GM18870 (cell line): ENCODE measurements at regions not wholly inside any gene's neighbourhood (a gene's known extent, or its start where the extent isn't known, plus 50 kb on each side); places are given as distances from the start of the nearest gene placed in this dataset.

Experiments
- ATAC-seq: cut with Tn5 transposase; IDR thresholded peaks from one replicate; pipeline ENCODE4 v1.9.1; 2021; ENCODE audit warnings: moderate library complexity; ENCODE audit not compliant: unreplicated experiment

DNA sequence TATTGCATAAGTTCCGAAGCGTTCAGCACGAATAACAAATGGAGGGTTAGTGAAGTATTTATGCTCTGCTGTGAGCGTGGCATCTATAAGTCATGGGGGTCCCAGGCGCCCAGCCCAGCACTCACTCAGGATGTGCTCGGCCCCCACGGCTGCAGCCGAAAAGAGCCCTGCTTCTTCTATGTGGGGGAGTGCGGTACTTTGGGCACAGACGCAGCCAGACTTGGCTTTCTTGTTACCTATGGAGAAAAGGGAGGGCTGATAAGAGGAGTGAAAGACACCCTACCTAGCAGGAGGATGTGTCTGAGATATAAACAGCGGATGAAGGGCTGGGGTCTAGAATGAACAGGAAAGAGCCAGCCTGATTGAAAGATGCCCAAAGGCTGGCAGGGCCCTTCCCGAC is 51.4 kb downstream of the MRPL36 start:
- no peak for ATAC-seq

DNA sequence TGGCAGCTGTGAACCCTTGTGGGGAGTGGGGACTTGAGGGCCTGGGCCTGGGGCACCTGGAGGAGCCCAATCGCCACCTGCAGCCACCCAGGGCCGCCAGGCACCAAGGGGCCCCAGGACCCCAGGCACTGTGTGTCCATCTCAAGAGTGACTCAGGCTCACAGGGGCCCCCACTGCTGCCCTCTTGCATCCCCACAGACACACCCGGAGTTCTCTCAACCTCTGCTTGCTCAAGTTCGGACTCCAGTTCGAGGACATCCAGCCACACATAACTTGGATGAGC is 51.9 kb downstream of the MRPL36 start:
- ATAC-seq: no peak

DNA sequence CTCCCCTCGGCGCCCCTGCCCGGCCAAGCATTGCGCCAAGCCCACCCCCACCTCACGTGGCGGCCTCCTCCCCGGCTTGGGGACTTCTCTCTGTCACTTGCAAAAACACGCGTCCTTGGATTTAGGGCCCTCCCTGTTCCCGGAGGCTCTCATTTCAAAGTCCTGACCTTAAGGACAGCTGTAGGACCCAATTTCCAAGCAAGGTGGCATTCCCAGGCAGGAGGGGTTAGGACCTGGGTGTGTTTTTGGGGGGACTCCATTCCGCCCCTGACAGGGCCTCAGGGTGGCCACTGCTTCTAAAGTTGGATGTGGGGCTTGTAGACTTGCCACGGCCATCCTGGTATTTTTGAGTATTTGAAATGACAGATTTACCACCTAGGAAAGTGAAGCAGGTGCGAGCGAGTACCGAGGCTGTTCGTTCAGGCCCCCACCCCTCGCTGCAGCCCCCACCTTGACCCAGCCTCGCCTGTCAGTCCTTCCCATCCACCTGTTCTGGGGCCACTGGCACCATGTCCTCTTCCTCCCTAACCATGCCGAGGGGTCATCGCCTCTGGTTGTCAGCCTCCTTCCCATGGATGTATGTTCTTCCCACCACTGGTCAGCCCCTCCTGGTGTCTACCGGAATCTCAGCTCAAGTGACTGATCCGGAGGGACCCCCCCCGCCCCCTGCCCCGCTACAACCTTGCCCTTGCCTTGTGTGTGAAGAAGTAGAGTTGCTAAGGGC is 52.4 kb downstream of the MRPL36 start:
- no peak for ATAC-seq

DNA sequence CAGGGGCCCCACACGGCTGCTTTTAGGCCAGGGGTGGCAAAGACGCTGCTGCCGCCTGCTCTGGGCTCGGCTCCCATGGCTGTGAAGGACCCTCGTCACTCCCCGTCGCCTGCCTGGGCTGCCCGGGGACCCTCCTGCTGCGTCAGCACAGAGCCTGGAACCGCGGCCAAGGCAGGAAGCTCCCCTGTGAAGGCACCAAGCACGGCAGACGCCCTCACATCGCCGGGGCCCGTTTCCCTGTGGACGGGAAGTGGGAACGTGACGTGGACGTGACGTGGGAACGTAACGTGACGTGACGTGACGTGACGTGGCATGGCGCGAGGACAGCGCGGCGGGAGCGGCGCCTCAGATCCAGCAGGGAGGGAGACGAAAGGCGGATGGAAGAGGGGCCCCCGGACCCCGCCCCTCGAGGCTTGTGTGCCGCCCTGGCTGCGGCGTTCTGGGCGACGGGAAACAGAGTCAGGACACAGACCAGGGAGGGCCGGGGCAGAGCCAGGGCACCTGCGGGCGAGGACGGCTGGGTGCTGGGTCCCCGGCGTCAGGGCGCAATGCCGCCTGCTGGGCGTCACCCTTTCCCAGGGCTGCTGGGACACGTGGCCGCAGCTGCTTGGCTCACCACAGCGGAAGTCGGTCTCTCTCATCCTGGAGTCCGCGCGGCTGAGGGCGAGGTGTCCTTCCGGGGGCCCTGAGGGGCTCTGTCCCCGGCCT is 53.1 kb downstream of the MRPL36 start:
- no peak for ATAC-seq

DNA sequence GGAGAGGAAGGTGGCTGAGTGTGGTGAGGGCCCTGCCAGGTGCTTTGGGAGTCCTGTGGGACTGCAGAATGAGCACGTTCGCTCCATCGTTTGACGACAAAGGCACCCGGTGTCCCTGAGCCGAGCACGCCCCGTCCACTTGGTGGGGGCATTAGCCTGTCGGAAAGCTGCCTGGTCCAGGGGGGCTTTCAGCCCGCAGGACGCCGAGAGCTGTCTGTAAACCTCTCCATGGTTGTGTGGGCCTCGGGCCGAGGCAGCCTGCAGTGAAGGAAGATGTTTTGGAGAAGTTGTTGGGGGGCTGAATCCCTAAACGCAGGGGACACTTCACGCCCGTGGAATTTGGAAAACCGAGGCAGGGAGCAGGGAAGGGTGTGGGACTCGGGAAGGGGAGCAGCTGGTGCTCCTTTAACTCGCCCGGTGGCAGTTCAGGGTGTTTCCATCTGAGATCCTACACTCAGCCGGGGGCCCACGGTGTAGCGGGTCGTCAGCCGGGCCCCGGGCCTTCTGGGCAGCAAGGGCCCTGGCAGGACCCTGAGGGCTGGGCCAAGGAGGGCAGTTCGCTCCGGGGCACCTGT is 53.8 kb downstream of the MRPL36 start:
- no peak for ATAC-seq

DNA sequence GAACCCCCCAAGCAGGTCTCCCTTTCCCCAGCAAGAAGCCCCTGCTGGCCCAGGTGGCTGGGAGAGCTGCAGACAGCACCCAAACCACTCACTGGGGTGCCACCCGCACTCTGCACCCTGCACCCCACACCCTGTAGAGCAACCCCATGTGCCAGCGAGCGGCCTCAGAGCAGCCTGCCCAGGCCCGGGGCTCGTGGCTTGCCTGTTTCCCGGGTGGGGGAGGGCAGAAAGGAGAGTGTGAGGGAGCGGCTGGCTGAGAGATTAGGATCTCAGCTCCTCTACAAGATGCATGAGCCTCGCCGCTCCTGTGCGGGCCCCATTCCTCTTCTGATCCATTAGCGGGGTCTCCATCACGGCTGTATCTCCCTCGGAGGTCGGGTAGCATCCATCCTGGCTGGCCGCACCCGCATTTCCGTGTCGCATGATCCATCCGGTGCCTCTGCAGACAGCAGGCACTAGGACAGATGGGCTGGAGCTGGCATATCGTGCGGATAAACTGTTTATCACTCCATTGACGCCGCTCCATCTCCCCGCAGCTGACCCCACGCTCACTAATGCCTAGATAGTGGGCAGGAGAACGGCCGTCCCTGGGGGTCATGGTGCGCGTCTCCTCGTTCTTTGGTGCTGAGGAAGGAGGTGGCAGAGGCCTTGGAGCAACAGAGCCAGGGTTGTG is 54.4 kb downstream of the MRPL36 start:
- ATAC-seq: no peak

DNA sequence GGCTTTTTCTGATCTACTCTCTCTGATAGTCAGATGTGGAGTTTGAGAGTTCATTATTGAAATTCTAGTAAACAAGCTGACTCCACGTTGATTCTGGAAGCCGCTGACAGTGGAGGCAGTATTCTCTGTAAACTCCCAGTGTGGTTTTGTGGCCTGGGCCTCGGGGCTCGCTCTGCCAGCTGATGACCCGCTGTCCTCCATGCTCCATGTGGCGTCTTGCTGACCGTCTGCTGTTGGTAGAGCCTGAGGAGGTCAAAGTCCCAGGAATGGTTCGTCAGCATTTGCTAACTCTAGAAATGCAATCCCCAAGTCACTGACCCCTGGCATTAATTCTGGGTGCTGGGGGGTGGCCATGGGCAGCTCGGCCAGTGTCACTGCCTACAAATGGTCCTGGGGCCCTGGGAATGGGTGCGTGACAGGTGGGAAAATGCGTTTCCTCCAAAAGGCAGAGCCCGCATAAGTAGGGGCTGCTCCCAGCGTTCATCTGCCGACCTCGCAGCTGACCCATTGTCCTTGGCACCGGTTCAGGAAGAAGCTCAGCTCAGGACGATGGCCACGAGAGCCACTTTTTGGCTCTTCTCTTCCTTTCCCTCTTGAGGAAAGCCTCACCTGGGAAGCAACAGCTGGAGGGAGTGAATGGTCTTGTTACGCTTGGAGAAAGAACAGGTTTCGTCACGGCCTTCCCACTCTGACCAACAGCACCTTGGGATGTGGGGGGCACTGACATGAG is 55.1 kb downstream of the MRPL36 start:
- no peak for ATAC-seq

DNA sequence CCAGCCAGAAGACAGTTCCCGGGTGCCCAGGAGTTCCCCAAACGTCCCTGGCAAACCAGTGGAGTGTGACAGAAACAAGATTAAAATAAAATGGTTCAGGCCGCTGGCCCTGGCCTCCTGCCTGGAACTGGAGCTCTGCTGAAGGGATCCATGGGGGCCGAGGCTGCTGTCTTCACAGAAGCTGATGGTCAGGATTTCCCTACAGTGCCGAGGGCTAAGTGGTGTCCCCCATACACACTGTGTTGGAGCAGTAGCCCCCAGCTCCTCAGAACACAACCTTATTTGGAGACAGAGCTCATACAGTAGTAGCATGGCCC is 55.9 kb downstream of the MRPL36 start:
- no peak for ATAC-seq

DNA sequence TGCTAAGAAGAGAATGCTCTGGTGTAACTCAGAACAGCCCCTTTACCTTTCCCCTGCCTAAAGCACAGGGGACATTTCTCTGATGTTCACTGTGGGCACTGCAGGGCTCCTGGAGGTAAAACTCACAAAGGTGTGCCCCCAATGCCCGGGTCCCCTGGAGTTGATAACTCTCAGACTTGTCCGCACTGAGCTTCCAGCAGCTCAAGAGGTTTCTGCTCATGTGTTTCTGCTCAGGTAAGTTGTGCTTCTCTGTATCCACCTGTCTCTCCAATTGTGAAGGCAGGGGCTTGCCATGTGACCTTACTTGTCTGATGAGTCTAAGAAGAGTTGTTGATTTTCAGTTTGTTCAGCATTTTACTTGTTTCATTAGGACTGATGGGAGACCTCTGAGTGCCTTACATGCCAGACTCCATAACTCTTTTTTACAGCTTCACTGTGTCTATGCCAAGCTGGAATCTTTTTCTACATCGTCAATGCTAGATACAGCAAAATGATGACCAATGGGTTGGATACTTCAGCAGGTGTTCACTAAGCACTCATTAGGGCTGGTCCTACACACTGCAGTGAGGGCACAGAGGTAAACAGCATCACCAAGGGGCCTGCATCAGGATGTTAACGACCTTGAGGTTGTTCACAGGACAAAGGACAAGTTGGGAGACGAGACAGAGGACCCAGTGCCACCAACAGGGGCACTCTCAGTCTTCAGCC is 56.4 kb downstream of the MRPL36 start:
- ATAC-seq: no peak

DNA sequence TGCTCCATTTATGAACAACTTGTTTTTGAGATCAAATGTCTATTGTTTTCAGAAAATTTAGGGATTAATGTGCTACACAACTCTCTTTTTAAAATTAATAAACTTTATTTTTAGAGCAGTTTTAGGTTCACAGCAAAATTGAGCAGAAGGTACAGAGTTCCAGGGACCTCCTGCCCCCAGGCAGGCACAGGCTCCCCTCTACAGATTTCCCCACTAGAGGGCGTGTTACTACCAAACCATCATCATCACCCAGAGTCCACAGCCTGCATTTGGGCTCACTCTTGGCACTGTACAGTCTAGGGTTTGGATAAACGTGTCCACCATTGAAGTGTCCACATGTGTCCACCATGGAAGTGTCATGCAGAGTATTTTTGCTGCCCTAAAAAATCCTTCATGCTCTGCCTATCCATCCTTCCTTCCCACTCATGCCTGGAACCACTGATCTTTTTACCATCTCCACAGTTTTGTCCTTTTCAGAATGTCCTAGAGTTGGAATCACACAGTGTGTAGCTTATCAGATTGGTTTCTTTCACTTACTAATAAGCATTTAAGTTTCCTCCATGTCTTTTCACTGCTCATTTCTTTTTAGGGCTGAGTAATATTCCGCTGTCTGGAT is 61.7 kb downstream of the MRPL36 start:
- ATAC-seq: peak; percentile 69

DNA sequence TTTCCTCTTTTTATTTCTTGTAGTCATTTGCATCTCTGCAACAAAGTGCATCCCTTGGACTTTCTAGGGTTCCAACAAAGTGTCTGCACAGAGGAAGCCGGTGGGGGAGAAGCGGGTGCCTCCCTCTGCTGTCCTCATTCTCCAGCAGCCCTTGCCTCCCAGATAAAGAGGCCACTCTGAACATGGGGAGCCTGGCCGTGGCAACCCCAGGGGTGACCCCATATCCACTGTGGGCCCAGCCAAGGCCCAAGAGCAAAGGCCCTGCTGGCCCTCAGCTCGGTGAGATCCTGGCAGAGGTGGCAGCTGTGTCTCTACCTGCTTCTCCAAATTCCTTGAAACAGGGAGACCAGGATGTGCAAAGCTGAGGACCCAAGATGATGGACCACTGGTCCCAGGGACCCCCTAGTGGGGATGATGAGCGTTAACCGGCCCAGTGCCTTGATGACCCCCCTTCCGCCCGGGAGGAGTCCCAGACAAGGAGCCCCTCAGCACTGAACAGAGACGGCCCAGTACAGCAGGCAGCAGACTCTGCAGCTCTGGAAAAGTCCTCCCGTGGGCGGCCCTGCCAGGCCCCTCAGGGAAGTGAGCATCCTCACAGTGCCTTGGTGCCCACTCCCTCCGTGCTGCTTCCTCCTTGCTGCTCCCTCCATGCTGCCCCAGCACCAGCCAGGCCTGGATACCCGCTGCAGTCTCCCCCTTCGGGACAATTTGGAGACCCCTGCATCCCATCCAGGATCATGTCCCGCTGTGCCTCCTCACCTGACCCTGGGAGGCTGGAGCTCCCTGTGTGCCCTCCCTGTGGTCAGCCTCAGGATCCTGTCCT is 62.5 kb downstream of the MRPL36 start:
- no peak for ATAC-seq

DNA sequence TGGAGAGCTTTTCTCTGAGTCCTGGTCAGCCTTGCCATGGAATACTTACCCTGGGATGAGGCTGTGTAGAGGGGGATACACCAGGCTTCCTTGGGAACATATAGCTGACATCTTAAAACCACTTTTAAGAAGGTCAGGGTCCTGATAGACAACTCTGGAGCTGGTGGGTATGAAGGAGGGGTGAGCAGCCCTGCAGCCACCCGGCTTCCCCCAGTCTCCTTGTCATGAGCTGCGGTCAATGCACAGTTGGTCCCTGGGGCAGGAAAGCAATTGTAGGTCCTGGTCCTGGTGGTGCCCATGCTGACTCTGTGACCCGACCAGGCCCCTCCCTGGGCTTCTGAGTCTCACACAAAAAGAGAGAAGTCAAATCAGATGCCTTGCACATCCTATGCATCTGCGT is 63.6 kb downstream of the MRPL36 start:
- no peak for ATAC-seq

DNA sequence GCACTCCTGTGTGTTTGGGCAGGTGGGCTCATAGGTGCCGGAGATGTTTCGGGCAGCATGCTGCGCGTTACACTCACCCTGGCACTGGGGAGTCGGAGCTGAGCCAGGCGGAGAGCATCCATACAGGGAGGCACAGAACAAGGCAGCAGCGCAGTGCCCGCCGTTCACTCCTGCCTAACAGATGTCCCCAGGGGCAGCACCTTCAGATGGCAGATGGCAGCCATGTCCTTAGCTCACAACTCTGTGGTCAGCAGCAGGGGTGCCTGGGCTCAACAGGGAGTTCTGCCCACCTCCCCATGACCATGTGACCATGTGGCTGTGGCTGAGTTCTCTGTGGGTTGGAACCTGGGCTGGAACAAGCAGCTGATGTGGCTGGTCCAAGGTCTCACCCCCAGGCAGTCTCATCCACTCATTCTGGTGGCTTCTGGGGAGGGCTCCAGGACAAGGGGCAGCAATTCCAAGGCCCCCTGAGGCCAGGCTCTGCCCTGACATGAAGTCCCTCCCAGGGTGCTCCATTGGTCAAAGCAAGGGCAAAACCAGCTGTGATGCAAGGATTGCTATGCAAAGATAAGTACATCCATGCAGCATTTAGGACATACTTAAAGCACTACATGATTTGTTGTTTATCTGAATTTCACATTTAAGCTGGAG is 64.2 kb downstream of the MRPL36 start:
- no peak for ATAC-seq

DNA sequence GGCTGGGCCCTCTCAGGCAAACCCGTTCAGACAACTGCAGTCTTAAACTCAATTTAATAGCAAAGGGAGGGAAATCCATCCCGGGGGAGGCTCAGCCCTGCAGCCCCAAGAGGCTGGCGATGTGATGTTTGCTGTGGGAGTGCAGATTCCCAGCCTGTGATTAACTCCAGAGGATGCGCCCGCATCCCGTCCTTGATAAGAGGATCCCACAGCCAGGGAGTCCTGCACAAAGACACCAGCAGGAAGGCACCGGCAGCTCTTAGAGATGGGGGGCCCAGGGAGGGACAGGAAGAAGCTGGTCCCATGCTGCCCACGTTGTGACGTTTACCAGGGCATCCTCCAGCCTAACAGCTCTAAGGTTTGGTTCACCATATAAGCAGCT is 64.7 kb downstream of the MRPL36 start:
- ATAC-seq: no peak

DNA sequence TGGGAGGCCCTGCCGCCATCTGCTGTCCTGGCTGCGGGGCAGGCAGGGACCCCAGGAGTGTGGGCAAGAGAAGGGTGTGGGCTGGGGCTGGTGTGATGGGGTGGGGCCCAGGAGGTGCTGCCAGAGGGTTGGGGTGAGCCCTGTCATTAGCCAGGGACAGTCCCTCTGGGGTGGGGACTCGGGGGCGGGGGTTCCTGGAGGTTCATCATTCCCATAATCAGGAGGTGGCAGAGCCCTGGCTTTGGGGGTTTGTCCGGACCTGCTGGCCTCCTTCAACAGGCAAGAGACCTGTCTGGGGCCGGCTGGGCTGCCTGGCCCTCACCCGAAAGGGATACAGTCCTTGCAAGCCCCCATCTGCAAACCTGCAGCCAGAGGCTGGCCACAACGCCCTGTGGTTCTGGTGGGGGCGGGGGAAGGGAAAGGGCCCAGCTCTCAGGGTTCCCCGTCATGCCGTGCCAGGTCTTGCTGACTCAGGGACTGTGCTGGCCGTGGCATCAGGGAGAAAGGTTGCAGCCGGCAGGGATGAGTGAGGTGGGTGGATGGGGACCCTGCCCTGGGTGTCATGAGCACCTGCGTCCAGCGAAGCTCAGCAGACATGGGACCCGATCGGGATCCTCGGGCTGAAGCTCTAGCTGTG is 65.2 kb downstream of the MRPL36 start:
- ATAC-seq: no peak

DNA sequence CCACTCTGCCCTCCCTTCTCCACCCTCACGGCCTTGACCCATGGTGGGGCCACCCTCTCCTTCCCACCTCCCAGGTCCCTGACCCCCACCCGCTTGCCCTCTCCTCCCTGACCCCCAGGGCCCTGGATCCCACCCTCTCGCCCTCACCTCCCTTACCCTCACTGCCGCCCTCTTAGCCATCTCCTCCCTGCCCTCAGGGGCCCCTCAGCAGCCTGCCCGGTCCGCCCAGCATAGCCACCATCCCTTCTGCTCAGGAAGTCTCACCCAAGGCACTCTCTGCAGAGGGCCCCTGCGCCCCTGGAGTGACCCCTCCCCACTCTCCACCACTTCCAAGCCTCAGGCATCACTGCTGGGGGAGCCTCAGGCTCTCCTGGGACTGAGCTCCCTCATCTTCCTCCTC is 66.3 kb downstream of the MRPL36 start:
- no peak for ATAC-seq

DNA sequence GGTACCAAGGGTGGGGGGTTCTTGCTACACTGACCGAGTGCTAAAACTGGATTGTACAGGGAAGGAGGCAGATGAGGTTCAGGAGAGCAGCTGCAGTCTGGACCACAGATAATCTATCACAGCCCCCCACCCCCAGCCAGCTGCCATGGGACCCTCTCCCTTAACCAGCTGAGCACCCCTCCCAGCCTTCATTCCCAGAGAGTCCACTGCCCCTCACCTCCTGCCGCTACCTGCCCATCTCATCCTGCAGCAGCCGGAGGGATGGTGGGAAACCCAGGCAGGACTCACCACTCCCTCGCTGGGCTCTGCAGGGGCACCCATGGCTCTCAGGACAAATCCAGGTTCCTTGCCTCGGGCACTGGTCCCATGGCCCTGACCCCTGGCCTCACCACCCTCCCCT is 66.7 kb downstream of the MRPL36 start:
- ATAC-seq: no peak

DNA sequence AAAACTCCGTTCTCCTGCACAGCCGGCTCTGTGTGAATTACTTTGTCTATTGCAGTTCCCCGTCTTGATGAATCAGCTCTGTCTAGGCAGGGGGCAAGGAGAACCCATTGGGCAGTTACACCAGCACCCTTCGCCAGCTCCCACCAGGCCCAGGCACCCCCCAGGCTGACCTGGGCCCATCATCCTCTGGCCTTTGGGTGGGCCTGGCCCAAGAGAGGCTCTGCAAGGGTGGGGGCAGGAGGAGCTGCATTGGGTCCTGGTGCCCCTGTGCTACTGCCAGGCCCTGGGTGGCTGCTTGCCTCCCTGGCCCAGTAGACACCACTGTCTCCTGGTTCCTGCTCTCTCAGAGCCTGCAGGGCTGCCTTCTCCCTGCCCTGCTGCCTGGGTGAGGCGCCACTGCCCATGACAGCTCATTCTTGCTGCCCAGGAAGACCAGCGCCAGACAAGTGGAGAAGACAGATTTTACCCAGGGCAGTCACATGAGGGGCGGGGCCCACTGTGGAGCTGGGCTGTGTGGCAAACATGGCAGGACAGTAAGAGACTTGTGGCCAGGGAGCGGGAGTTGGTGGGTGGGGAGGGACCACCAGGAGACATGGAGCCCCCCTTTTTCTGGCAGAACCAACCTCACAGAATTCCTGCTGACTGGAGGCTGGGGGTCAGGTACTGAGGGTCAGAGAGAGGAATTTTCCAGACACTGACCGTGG is 67.2 kb downstream of the MRPL36 start:
- ATAC-seq: no peak
